Coronary artery (tissue), 2 donors: ENCODE measurements at regions not wholly inside any gene's neighbourhood (a gene's known extent, or its start where the extent isn't known, plus 50 kb on each side); places are given as distances from the start of the nearest gene placed in this dataset.

Source experiments
- DNase-seq: peaks from one replicate; pipeline ENCODE4 v3.0.0-alpha.2; 2017; ENCODE audit warnings: low spot score
- H3K27ac ChIP-seq, 2 donors: fragments of 200-600 bp; sonication (generic); one replicate each; pipeline ENCODE4 v1.5.1; 2016 to 2019
- H3K4me3 ChIP-seq: fragments of 200-600 bp; sonication (generic); 2 replicates; pipeline ENCODE4 v1.5.1; 2016; ENCODE audit warnings: mild to moderate bottlenecking, moderate library complexity
- CTCF ChIP-seq: fragments of 200-600 bp; sonication (generic); IDR thresholded peaks from one replicate; pipeline ENCODE4 v1.5.1; 2019; ENCODE audit warnings: antibody characterized with exemption

GRCh38 chr2:120497261-120497977, 151.5 kb downstream of the INHBB start:
- H3K27ac ChIP-seq: no peak overlapping the region
- DNase-seq: no peak
- no peak overlapping the region for H3K4me3 ChIP-seq
- TF ChIP-seq CTCF: no peak

GRCh38 chr2:120498121-120498520, 152.2 kb downstream of the INHBB start:
- Histone ChIP-seq H3K4me3 (no peak overlapping the region), H3K27ac (no peak overlapping the region)
- no peak for DNase-seq
- no peak for TF ChIP-seq CTCF

GRCh38 chr2:120498576-120499394, 152.8 kb downstream of the INHBB start:
- no peak for DNase-seq
- H3K4me3 ChIP-seq: no peak overlapping the region
- no peak for TF ChIP-seq CTCF
- no peak overlapping the region for H3K27ac ChIP-seq

GRCh38 chr2:120499784-120500495, 154.0 kb downstream of the INHBB start:
- TF ChIP-seq CTCF: no peak
- DNase-seq: no peak
- Histone ChIP-seq H3K4me3 (no peak overlapping the region), H3K27ac (no peak overlapping the region)

GRCh38 chr2:120501591-120501990, 155.7 kb downstream of the INHBB start:
- no peak for DNase-seq
- H3K4me3 ChIP-seq: no peak overlapping the region

GRCh38 chr2:120502357-120502756, 156.4 kb downstream of the INHBB start:
- no peak for DNase-seq
- Histone ChIP-seq H3K4me3 (no peak overlapping the region), H3K27ac (no peak overlapping the region)
- TF ChIP-seq CTCF: no peak

More at GRCh38 chr2:120501591-120501990, 155.7 kb downstream of the INHBB start:
- no peak for TF ChIP-seq CTCF
- H3K27ac ChIP-seq: no peak overlapping the region
